NCI-H345 treated with DMSO at 0.1 percent for 48 hours (cell line): ENCODE measurements at regions not wholly inside any gene's neighbourhood (a gene's known extent, or its start where the extent isn't known, plus 50 kb on each side); places are given as distances from the start of the nearest gene placed in this dataset.
A peak's percentile ranks its signal among the peaks of the same experiment; 100 is the strongest.

Experiments
- DNase-seq: peaks from one replicate; lab custom pipeline; 2025; ENCODE audit not compliant: unreplicated experiment; lab: John Stamatoyannopoulos, UW

DNA sequence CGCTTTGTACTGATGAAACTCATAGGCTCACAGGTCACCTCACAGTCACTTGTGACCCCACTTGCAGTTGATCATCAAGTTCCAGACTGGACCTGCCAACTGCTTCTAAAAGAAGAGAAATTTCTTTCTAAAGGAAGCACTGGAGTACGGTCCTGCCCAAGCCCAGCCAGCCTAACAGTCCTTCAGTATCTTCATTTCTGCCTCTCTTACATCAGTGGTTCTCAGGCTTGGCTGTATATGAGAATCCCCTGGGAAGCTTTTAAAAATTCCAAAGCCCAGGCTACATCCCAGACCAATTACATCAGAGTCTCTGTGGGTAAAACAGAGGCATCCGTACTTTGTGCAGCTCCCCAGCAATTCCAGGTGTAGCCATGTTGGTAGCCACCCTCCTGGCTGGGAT is 282.1 kb downstream of the NFIB start:
- DNase-seq = no peak

DNA sequence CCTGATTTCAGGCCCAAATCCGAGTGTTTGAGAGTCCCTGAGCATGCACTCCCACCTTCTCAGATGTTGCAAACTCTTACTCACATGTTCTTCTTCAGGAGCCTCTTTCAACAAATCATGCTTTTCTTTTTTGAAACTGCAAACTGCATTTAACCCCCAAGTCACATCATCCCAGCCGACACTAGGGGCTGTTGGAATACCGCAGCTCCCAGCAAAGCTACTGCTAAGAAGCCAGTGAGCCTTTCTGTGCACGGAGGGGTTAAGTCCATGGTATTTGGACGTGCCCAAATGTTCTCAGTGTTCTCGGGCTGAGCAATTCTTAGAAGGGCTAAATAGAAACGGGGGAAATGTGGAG is 282.9 kb downstream of the NFIB start:
- DNase-seq = no peak

DNA sequence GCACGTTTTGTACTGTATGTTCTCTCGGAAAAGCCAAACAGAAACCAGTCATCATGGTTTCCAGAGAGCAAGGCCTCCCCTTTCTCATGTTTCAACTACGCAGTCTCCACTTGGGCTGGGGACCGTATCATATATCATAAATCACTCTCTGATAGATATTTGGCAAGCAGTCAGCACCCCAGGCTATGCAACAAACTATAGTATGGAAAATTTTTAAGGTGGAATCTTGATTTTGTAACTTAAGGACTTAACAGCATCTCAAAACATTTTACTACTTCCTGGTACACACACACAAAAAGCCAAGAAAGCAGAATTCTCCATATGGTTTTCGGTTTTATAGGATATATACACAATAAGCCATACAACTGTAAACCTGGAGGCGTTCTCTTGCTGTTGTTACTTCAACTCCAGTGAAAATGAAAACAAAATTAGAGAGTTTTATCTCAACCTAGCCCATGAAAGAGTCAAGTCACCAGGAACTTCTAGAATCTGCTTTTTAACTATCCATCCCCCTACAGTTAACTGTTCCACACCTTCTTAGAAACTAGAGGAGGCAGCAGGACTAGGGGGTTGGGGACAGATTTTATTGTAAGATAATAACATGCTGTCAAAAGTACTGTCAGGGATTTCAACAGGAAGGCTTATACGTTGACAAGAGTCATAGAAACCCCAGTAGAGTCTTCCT is 283.4 kb downstream of the NFIB start:
- DNase-seq = no peak

DNA sequence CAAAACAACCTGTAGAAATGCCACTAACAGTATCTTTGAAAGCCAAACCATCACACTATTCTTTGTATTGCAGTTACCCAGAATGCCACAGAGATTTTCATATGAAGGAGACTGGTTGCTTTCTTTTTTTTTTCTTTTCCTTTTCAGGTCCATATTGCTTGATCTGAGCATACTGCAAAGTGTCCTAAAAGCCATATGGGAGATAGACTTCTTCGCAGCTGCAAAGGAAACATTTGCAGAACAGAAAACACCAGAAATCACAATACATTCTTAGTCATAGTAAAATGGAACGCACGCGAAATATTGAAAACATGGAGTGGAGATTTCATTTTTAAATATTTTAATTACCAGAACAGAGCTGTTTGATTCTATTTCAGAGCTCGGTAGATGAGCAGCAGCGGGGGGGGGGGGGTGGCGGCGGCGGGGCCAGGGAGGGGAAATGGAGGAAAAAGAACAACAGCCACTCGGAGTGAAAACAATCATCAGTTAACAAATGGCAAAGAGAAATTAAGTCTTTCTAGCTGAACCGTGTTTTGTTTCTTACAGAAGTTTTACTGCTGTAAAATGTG is 284.1 kb downstream of the NFIB start:
- no peak for DNase-seq

DNA sequence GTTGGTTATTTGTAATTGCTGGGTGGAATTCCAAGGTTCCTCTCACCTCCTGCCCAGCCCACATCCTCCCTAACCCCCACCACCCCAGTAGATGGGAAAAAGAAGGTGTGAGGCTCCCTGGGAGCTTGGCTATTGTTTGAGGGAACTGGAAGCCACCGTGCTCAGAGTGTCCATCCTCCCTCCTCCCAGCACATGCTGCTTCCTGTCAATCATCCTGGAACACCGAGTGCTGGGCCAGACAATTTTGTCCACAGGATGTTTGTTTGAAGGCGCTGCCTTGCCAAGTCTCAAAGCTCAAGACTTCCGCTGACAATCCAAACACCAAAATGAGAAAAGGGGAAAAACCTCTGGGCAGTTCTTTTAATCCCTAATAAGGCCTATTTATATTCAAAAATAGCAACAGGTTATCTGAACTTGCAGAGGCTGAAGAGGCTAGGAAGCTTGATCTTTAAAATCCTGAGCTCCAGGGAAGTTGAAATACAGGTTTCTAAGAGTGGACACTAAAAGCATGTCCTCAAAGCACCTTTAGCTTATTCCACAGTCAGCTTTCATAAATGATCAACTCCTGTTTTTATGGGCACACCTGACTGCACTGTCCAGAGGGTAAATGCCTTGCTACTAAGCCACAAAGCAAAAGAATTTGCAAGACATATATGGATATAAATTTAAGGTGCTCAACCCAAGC is 286.7 kb downstream of the NFIB start:
- no peak for DNase-seq

DNA sequence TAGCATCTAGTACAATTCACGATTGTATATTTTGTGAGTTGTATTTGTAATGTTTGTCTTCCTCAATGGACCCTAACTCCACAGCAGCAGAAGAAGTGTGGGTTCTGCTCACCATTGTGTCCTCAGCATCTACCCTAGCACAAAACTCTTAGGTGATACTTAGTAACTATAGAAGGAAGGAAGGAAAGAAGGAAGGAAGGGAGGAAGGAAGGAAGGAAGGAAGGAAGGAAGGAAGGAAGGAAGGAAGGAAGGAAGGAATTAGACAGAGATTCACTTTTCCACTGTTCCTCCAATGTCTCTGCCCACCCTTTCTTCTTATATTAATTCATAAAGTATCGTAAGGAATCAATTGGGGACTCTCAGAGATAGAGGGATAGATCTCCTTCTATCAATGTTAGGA is 288.2 kb downstream of the NFIB start:
- DNase-seq = no peak

DNA sequence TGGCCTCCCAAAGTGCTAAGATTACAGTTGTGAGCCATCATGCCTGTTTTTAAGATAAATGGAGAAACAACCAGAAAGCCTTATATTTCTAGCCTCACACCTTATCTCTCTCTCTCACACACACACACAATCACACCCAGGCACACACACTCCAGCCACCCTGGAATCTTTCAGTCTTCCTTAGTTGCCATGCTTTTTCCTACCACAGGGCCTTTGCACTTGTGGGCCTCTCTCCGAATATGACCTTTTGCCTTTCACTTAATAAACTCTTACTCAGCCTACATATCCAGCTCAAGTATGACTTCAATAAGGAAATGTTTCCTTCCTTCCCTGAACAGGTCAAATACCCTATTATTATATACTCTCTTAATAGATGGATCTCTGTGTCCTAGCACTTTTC is 290.7 kb downstream of the NFIB start:
- no peak for DNase-seq

DNA sequence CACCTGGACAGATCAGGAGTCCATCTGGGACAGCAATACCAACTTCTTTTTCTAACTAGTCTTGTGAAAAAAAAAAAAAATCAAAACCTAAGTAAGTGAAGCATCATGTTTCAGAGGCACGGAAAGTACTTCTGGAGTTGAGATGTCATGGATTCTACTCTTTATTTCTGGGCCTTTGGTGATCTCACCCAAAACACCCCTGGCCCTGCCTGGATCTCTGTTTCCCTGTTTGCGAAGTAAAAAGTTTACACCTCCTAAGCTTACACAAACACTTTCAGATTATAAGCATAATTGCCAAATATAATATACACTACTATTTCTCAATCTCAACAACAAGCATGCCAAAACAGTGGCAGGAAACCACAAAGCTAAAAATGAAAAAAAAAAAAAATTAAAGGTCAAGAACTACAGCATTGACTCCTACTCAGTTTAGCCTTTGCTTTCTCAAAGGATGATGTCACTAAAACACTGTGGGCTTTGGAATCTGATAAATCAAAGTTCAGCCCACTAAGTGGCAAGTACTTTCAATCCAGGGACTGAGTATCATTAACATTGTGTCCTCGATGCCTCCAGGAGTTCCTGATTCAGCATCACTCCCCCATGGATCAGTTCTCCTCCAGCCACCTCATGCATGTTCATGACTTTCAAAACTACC is 291.9 kb downstream of the NFIB start:
- DNase-seq = no peak

DNA sequence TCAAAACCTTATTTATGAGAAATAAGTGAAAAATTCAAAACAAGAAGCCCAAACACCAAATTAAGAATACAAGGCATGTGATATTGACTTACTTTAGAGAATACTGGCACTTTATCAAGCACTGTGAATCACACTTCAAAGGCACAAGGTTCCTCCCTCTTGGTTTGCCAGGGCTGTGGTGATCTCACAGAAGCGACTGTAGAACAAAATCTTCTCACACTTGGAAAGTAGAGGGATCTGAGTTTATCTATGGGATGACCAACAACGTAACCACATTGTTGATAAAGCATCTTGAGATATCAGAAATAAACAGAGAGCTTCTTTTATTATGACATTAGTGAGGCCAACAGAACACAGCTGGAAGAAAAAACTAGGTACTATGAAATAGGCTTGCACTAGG is 295.9 kb downstream of the NFIB start:
- no peak for DNase-seq

DNA sequence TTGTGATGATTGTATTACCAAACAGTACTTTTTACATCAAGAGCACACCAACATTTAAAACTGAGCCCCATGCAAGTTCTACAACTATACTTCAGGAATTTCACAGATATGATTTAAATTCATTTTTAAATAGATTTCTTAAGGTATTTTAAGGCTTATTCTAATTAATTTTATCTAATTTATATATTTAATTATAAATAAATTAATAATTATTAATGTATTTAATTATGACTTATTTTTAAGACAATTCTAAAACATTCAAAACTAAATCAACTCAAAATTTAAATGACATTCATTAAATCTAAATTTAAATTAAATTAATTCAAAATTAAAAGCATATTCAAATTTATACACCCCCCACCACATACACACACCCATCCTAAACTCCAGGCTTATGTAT is 299.2 kb downstream of the NFIB start:
- DNase-seq = no peak

DNA sequence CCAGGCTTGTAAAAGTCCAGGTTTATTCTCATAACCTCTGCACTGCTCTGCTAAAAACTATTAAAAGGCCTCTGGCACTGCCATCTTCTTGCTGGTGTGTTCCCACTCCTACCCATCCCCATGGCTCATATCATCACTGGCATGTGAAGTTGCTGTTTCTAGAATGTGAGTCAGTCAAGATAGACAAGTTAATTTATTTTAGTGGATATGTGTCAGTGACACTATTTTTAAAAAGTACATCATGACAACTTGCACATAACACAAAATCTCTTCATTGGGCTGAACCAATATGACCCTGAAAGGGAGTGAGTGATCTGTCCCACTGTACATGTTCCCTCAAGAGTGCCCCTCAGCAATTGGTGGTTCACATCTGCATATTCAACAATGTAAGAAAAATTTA is 299.7 kb downstream of the NFIB start:
- no peak for DNase-seq

DNA sequence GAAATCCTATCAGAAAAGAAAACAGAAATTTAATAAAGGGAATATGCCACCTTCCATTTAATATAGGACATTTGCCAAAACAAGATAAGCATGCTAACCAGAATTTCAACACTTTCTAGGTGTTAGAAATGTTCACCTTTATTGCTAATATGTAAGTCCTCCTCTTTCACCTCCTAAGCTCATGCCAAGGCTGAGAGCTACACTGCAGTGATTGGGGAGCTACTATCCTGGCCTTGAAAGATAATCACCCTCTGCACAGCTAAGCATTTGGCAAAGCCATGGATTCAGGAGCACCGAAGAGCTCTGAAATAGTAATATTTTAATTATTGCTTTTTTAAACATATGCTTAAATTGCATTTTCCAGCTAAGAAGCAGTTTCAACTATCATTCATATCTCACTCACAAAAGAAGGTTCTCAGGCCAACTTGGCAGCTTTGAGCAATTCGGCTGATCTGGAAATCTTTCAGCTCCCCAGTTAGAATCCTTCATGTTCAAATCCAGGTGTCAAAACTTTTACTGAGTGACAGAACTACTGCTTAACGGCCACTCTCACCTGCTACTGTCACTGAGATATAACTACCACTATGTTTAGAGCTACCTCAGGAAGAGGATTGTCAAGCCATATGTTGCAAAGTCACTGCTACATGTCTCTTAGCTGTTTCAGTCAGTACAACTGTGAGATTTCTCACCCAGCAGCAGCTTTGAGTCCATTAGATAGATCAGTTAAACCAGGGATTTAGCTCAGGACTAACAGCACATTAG is 302.0 kb downstream of the NFIB start:
- no peak for DNase-seq

DNA sequence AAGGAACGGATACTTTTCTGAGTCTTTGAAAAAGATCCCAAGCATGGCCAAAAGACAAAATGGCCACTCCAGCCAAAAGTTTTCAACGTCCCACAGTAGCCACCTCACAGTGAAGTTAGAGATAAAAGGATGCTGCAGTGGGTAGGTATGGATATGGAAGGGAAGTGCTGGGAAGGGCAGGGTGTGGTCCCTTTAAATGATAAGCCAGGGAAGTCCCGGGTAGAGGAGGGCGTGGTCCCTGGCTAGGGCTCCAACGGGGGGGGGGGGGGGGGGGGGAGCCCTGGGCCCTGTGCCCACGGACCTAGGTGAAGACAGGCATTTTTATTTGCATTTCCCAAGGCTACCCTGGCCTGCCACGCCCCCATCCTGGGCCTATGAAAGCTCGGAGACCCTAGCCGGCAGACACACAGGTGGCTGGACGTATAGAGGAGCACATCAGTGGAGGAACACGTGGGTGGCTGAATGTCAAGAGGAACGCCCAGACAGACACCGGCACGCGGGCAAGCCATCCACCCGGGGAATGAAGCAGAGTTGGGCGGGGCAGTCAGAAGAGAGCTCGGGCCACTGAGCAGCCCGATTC is 306.7 kb downstream of the NFIB start:
- DNase-seq = no peak

DNA sequence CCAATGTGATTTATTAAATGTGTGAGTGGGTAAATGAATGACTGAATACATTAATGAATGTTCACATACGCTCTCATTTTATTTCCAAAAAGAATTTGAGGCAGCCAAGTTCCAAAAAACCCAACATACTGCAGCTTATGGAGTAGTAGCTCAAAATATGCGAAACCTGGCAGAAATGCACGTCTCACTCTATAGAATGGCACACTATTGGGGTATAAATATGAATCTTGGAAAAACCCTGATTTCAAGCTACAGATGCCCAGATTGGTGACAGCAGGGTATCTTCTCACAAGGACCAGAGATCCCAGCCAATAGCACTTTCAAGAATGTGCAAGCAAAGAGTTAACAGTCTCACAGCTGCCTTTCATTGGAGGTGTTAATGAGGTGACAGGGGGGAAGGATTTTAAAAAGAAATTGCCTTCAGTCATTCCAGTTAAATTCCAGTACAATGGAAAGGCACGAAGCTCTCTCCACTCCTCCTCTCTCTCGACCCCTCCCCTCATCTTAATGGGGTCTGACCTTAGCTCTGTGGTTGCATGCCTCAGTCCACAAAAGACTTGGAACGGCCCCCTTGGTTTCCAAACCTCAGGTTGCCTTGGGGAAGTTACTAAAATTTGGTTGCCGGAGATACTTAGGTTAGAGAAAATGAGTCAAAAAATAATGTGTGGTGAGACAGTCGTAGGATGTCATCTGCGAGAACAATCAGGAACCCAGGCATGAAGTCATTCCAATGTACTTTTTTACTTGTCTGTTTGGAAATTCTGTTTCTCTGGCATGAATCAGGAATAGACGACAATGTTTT is 307.4 kb downstream of the NFIB start:
- no peak for DNase-seq

DNA sequence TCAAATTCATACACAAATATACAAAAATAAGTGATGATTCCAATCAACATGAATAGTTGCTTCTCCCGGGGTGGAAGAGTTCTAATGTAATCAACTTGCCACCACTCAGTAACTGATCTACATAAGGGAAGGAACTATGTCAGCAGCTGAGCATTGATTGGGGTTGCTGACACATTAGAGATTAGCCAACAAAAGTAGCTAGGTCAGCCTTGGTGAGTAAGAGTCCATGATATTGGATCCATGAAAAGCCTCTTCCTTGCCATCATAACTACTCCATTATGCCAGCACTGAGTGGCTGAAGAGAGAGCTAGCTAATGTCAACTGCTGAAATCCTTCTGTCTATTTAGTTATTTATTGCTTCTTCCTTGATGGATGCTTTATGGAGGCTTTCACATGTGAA is 309.8 kb downstream of the NFIB start:
- DNase-seq = no peak

DNA sequence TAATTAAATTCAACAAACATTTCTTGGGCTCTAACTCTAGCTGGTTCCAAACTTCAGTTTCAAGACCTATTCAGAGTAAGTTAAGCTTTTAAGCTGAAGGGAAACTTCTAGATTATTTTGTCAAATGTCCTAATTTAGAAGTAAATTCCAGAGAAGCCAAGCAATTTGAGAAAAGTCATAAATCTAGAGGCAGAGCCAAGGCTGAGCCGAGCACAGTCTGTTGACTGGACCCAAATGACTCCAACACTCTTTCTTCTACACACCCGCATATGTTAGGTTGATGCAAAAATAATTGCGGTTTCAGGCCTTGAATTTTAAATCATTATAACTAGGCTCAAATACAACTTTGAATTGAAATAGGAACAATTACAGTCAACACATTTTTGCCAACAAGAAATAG is 319.7 kb downstream of the NFIB start:
- DNase-seq = no peak

DNA sequence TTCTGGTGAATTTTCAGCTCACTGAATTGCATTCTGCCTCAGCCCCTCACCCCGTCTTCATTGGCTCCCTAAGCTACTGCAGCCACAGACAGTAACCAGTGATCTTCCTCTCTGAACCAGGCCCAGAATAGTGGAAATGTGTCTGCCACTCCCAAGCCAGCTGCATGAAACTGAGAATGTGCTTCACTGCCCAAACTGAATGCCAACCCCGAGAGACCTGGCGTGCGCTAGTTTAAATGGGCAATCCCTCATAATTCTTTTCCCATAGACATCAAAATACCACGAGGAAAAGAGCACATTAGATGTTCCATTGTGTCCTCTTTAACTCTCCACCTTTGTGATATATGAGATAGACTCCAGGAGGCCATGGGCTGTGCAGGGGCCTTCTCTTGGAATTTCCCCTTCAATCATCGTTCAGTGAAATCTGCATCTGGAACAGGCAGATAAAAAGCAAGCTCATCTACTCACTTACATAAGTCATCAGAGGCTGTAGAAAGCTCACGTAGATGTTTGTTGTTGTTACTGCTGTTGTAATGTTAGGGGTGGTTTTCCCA is 320.2 kb downstream of the NFIB start:
- peak; percentile 81 for DNase-seq

DNA sequence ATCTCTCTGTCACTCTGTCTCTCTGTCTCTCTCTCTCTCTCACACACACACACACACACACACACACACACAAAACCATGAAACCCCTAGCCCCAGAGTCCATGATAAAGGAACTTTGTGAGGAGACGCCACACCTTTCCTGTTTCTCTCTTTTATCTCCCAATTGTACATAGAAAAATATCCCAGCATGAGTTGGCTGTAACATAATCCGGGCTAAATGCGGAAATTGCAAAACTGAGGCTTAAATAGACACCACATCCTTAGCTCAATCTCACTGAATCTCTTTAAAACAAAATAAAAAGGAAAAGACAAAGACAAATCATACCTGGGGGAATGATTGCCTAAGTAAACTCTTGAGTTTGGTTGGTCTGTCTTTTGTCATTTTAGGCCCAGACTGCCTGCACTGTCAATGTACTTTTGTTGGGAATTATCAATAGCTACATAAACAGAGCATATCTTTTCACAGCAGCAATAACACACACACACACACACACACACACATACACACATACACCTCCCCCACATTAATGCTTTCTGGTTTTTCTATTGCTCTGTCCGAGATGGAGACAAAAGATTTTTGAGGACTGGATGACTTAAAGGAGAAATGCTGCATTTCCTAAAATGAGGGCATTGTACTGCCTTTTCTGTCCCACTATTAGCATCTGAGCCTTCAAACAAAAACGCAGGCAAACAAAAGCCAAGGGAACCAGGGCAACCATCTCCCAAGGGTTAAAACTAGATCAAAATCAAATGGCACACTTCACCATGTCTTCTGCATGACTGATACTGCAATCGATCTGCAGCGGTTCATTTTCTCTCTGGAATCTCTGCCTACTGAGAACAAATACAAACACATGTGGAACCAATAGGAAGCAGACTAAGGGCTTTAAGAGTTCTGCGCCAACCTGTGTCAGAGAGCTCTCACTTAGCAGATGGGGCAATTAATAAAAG is 321.5 kb downstream of the NFIB start:
- peak; percentile 99 for DNase-seq

DNA sequence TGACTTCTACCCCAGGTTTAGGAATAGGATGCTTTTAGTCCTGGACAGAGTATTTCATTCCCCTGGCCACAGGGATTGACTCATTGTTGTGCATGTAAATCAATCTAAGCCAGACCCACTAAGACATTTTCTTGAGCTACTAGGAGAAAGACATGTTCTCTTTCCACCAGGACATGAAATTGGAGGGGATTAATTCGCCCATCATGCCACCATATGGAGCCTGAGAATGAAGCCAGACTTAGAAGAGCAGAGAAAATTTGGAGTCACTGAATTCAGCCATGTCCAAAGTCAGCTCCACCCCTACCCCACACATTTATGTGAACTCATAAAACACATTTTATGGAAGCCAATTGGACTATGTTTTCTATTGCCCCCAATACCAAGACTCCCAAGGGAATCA is 322.5 kb downstream of the NFIB start:
- DNase-seq = no peak
